Loucy (cell line): ENCODE measurements at regions not wholly inside any gene's neighbourhood (a gene's known extent, or its start where the extent isn't known, plus 50 kb on each side); places are given as distances from the start of the nearest gene placed in this dataset.

Source experiments
- EZH2phosphoT487 ChIP-seq: fragments of 200-600 bp; IDR thresholded peaks from 2 replicates; pipeline ENCODE4 v1.6.1; 2018; ENCODE audit warnings: antibody characterized with exemption, mild to moderate bottlenecking, moderate library complexity, borderline replicate concordance
- TF ChIP-seq, protein P1 (sequence below): fragments of 200-600 bp; sonication (generic); conservative IDR thresholded peaks from 2 replicates; pipeline ENCODE4 v1.5.1; 2014; ENCODE audit warnings: mild to moderate bottlenecking, antibody characterized with exemption, low read length

DNA sequence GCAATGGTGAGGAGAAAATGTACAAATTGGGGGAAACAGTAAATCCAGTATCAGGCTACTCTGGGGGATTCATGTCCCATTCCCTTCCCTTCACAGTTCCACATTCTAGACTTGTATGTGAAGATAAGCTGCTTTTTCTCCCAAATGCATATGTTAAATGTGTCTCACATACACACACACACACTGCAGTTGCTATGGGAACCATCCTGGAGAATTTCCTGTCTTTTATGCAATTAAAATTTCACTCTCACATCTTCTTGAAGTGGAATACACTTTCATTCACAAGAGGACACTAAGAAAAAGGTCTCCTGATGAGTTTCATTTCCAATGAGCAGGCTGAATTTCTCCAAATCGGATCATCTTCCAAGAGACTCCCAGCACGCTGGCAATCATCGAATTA is 366.0 kb downstream of the LRATD1 start:
- TF ChIP-seq, protein P1, sequence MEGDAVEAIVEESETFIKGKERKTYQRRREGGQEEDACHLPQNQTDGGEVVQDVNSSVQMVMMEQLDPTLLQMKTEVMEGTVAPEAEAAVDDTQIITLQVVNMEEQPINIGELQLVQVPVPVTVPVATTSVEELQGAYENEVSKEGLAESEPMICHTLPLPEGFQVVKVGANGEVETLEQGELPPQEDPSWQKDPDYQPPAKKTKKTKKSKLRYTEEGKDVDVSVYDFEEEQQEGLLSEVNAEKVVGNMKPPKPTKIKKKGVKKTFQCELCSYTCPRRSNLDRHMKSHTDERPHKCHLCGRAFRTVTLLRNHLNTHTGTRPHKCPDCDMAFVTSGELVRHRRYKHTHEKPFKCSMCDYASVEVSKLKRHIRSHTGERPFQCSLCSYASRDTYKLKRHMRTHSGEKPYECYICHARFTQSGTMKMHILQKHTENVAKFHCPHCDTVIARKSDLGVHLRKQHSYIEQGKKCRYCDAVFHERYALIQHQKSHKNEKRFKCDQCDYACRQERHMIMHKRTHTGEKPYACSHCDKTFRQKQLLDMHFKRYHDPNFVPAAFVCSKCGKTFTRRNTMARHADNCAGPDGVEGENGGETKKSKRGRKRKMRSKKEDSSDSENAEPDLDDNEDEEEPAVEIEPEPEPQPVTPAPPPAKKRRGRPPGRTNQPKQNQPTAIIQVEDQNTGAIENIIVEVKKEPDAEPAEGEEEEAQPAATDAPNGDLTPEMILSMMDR = no peak
- no peak for TF ChIP-seq EZH2phosphoT487
